OCI-LY1 (cell line): ENCODE measurements at regions not wholly inside any gene's neighbourhood (a gene's known extent, or its start where the extent isn't known, plus 50 kb on each side); places are given as distances from the start of the nearest gene placed in this dataset.

ENCODE experiments used
- EZH2 ChIP-seq: fragments of 200-600 bp; sonication (generic), shearing (Covaris generic); IDR thresholded peaks from 2 replicates; pipeline ENCODE4 v1.8.0; 2017; ENCODE audit warnings: borderline replicate concordance, mixed run types, mild to moderate bottlenecking, antibody characterized with exemption, low read length, moderate library complexity, mixed read lengths
- TF ChIP-seq, protein P1 (sequence below): fragments of 200-600 bp; sonication (generic), shearing (Covaris generic); IDR thresholded peaks from 2 replicates; pipeline ENCODE4 v1.5.1; 2017; ENCODE audit warnings: mild to moderate bottlenecking, antibody characterized with exemption, low read length, moderate library complexity, mixed read lengths

DNA sequence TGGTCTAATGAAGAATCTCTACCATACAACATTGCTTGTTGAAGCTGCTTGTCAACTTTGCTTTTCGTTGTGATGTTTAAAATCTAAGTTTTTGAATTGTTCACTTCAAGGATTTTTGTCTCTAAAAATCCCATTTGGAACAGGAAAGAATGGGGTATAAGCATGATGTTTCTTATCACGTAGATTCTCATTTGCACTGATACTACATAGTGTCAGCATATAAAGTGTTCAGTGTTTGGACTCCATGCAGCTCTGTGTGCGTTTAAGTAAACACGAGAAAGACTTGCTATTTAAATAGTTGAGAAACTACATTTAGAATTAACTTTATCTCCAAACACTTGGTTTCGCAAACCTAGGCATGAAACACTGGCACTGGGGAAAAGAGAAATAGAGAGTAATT, 452.5 kb downstream of the NKX6-1 start:
- TF ChIP-seq, protein P1, sequence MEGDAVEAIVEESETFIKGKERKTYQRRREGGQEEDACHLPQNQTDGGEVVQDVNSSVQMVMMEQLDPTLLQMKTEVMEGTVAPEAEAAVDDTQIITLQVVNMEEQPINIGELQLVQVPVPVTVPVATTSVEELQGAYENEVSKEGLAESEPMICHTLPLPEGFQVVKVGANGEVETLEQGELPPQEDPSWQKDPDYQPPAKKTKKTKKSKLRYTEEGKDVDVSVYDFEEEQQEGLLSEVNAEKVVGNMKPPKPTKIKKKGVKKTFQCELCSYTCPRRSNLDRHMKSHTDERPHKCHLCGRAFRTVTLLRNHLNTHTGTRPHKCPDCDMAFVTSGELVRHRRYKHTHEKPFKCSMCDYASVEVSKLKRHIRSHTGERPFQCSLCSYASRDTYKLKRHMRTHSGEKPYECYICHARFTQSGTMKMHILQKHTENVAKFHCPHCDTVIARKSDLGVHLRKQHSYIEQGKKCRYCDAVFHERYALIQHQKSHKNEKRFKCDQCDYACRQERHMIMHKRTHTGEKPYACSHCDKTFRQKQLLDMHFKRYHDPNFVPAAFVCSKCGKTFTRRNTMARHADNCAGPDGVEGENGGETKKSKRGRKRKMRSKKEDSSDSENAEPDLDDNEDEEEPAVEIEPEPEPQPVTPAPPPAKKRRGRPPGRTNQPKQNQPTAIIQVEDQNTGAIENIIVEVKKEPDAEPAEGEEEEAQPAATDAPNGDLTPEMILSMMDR, result no peak
- TF ChIP-seq EZH2, result no peak
